ENCODE measurements at regions not wholly inside any gene's neighbourhood (a gene's known extent, or its start where the extent isn't known, plus 50 kb on each side); places are given as distances from the start of the nearest gene placed in this dataset.
"Not testable (repeated sequence)": the region's sequence is repeated elsewhere in the genome, so short reads cannot be mapped to it uniquely, and the experiment has no call there.

GRCh38 chr10:131579251-131580071 is 267.9 kb upstream of the TCERG1L start:
- Histone ChIP-seq H3K9me3 (no peaks in the 10 kb centered on the region), H3K27ac (no peak overlapping the region), H3K27me3 (peaks cover 16% of the 10 kb centered on the region), H3K4me1 (no peaks in the 10 kb centered on the region), H3K36me3 (no peaks in the 10 kb centered on the region), H3K4me3 (no peak overlapping the region)
- 69 to 77% methylated on average over 8 to 14 of the region's 19 CpGs for WGBS, 2 donors (ENCODE audit: low coverage in 1 of 2)
- no peak for ATAC-seq
- TF ChIP-seq POLR2A (IDR thresholded peaks at IDR 0.05) (no peak), POLR2AphosphoS5 (IDR thresholded peaks at IDR 0.05) (no peak), EP300 (IDR thresholded peaks at IDR 0.05) (no peak), CTCF (IDR thresholded peaks at IDR 0.05) (no peak)

GRCh38 chr10:131580076-131580652 is 268.6 kb upstream of the TCERG1L start:
- H3K9me3 ChIP-seq, result no peaks in the 10 kb centered on the region
- 67% methylated on average over 10 of the region's 11 CpGs; no CpG with 5 or more reads in 1 of the 2 donors for WGBS, 2 donors (ENCODE audit: low coverage in 1 of 2)
- TF ChIP-seq POLR2A (IDR thresholded peaks at IDR 0.05), result no peak
- no peak for TF ChIP-seq CTCF (IDR thresholded peaks at IDR 0.05)
- no peak for TF ChIP-seq EP300 (IDR thresholded peaks at IDR 0.05)
- no peak for TF ChIP-seq POLR2AphosphoS5 (IDR thresholded peaks at IDR 0.05)
- H3K27ac ChIP-seq, result no peak overlapping the region
- H3K27me3 ChIP-seq, result peaks cover 9% of the 10 kb centered on the region
- no peak for ATAC-seq
- no peaks in the 10 kb centered on the region for H3K36me3 ChIP-seq
- no peaks in the 10 kb centered on the region for H3K4me1 ChIP-seq
- H3K4me3 ChIP-seq, result no peak overlapping the region

- TF ChIP-seq POLR2AphosphoS5 (IDR thresholded peaks at IDR 0.05), result no peak
- TF ChIP-seq POLR2A (IDR thresholded peaks at IDR 0.05), result no peak
- no peak for TF ChIP-seq EP300 (IDR thresholded peaks at IDR 0.05)
- Histone ChIP-seq H3K4me1 (no peaks in the 10 kb centered on the region), H3K4me3 (no peak overlapping the region), H3K27ac (no peak overlapping the region), H3K36me3 (no peaks in the 10 kb centered on the region), H3K27me3 (peaks cover 6% of the 10 kb centered on the region), H3K9me3 (no peaks in the 10 kb centered on the region)
- no peak for ATAC-seq
- 93% methylated on average over 3 of the region's 3 CpGs; no CpG with 5 or more reads in 1 of the 2 donors for WGBS, 2 donors (ENCODE audit: low coverage in 1 of 2)
Observed at GRCh38 chr10:131580674-131581073, 269.2 kb upstream of the TCERG1L start.

- 67 to 86% methylated on average over 1 of the region's 7 CpGs for WGBS, 2 donors (ENCODE audit: low coverage in 1 of 2)
- not testable (repeated sequence) for ATAC-seq, H3K27ac ChIP-seq, H3K27me3 ChIP-seq, H3K4me3 ChIP-seq, H3K36me3 ChIP-seq, H3K4me1 ChIP-seq, H3K9me3 ChIP-seq
Observed at GRCh38 chr10:131581547-131581946, 270.0 kb upstream of the TCERG1L start.

GRCh38 chr10:131584287-131584686 is 272.8 kb upstream of the TCERG1L start:
- H3K27ac ChIP-seq, result no peak overlapping the region
- no peak for ATAC-seq
- H3K36me3 ChIP-seq, result no peaks in the 10 kb centered on the region
- H3K27me3 ChIP-seq, result no peaks in the 10 kb centered on the region
- TF ChIP-seq POLR2A (IDR thresholded peaks at IDR 0.05), result no peak
- TF ChIP-seq CTCF (IDR thresholded peaks at IDR 0.05), result no peak
- TF ChIP-seq POLR2AphosphoS5 (IDR thresholded peaks at IDR 0.05), result no peak
- H3K4me1 ChIP-seq, result no peaks in the 10 kb centered on the region
- WGBS, 2 donors (ENCODE audit: low coverage in 1 of 2), result 84% methylated on average over 7 of the region's 12 CpGs; no CpG with 5 or more reads in 1 of the 2 donors
- H3K9me3 ChIP-seq, result peaks cover 0 to 6% (median 0%) of the 10 kb centered on the region in 3 donors
- no peak overlapping the region for H3K4me3 ChIP-seq

GRCh38 chr10:131585761-131586160 is 274.2 kb upstream of the TCERG1L start:
- WGBS, 2 donors (ENCODE audit: low coverage in 1 of 2), result 44 to 78% methylated on average over 2 to 3 of the region's 3 CpGs
- no peak overlapping the region for H3K4me3 ChIP-seq
- H3K9me3 ChIP-seq, result peaks cover 0 to 6% (median 0%) of the 10 kb centered on the region in 3 donors
- TF ChIP-seq CTCF (IDR thresholded peaks at IDR 0.05), result no peak
- TF ChIP-seq POLR2AphosphoS5 (IDR thresholded peaks at IDR 0.05), result no peak
- TF ChIP-seq EP300 (IDR thresholded peaks at IDR 0.05), result no peak
- TF ChIP-seq POLR2A (IDR thresholded peaks at IDR 0.05), result no peak
- no peaks in the 10 kb centered on the region for H3K36me3 ChIP-seq
- no peak overlapping the region for H3K27ac ChIP-seq
- no peaks in the 10 kb centered on the region for H3K4me1 ChIP-seq
- ATAC-seq, result no peak
- no peaks in the 10 kb centered on the region for H3K27me3 ChIP-seq

All from gastroesophageal sphincter (tissue), 4 donors.